CD4-positive, alpha-beta memory T cell (primary cell): ENCODE measurements at regions not wholly inside any gene's neighbourhood (a gene's known extent, or its start where the extent isn't known, plus 50 kb on each side); places are given as distances from the start of the nearest gene placed in this dataset.

Experiments
- CTCF ChIA-PET: fragments of 350-600 bp; sonication (Branson Sonifier 250); formaldehyde crosslinking; loops from one replicate; lab custom pipeline; 2021; ENCODE audit warnings: inconsistent platforms; ENCODE audit not compliant: partially characterized antibody; lab: Charles Lee
- POLR2A ChIA-PET: fragments of 350-600 bp; sonication (Branson Sonifier 250); formaldehyde crosslinking; loops from one replicate; lab custom pipeline; 2021; ENCODE audit not compliant: partially characterized antibody; lab: Charles Lee
- DNase-seq, 5 donors: peaks; one replicate each; pipeline versions ENCODE4 v3.0.0 to v3.0.0-alpha.2; 2020 to 2022; ENCODE audit warnings: mixed read lengths in 1 of 5
- H3K27ac ChIP-seq: one replicate; pipeline ENCODE4 v1.7.0; 2013; ENCODE audit warnings: low read depth, low read length
- H3K27me3 ChIP-seq: 2 replicates; pipeline ENCODE4 v1.7.0; 2013; ENCODE audit warnings: mild to moderate bottlenecking, low read length, moderate library complexity; ENCODE audit not compliant: insufficient read depth
- H3K36me3 ChIP-seq: 2 replicates; pipeline ENCODE4 v1.7.0; 2013; ENCODE audit warnings: mild to moderate bottlenecking, low read length, moderate library complexity; ENCODE audit not compliant: insufficient read depth
- H3K4me1 ChIP-seq: 2 replicates; pipeline ENCODE4 v1.7.0; 2013; ENCODE audit warnings: mild to moderate bottlenecking, low read length, moderate library complexity; ENCODE audit not compliant: insufficient read depth
- H3K4me3 ChIP-seq, 2 donors: one replicate each; pipeline ENCODE4 v1.7.0; 2013; ENCODE audit warnings: low read length in 2 of 2, mild to moderate bottlenecking in 1 of 2
- H3K9me3 ChIP-seq, 2 donors: one replicate each; pipeline ENCODE4 v1.7.0; 2013; ENCODE audit warnings: low read length in 2 of 2, control low read depth in 1 of 2; ENCODE audit not compliant: control insufficient read depth in 1 of 2
- H3K27ac Mint-ChIP-seq, 7 donors: one replicate each; pipeline ENCODE4 v1.8.0; 2020 to 2021; ENCODE audit warnings: mixed read lengths in 7 of 7, mild to moderate bottlenecking in 6 of 7, inconsistent platforms in 3 of 7, moderate library complexity in 3 of 7
- H3K27me3 Mint-ChIP-seq, 2 donors: one replicate each; pipeline ENCODE4 v1.8.0; 2020 to 2021; ENCODE audit warnings: mixed read lengths in 2 of 2
- H3K36me3 Mint-ChIP-seq, 2 donors: one replicate each; pipeline ENCODE4 v1.8.0; 2020 to 2021; ENCODE audit warnings: mixed read lengths in 2 of 2, inconsistent platforms in 1 of 2, mild to moderate bottlenecking in 1 of 2
- H3K4me1 Mint-ChIP-seq, 4 donors: one replicate each; pipeline ENCODE4 v1.8.0; 2020 to 2021; ENCODE audit warnings: mixed read lengths in 4 of 4, mild to moderate bottlenecking in 1 of 4
- H3K4me3 Mint-ChIP-seq, 8 donors: one replicate each; pipeline ENCODE4 v1.8.0; 2020 to 2021; ENCODE audit warnings: mixed read lengths in 8 of 8, mild to moderate bottlenecking in 7 of 8, moderate library complexity in 6 of 8, inconsistent platforms in 3 of 8
- H3K9me3 Mint-ChIP-seq, 8 donors: one replicate each; pipeline ENCODE4 v1.8.0; 2020 to 2021; ENCODE audit warnings: mixed read lengths in 8 of 8, mild to moderate bottlenecking in 5 of 8, inconsistent platforms in 3 of 8, moderate library complexity in 1 of 8
- intact Hi-C: fragments of 100-400 bp; cut with micrococcal nuclease; formaldehyde crosslinking; loops from one replicate; pipeline ENCODE4 v1.15.1; 2023

- H3K4me1 Mint-ChIP-seq, result no peaks in the 10 kb centered on the region
- H3K27ac Mint-ChIP-seq, result no peak overlapping the region
- Histone ChIP-seq H3K4me1 (no peaks in the 10 kb centered on the region), H3K4me3 (no peak overlapping the region), H3K27me3 (no peaks in the 10 kb centered on the region), H3K36me3 (no peaks in the 10 kb centered on the region), H3K9me3 (no peaks in the 10 kb centered on the region), H3K27ac (no peak overlapping the region)
- no peak for DNase-seq
- H3K9me3 Mint-ChIP-seq, result peaks cover 0 to 6% (median 0%) of the 10 kb centered on the region in 8 donors
- no peaks in the 10 kb centered on the region for H3K36me3 Mint-ChIP-seq
- POLR2A ChIA-PET, result no interaction called here
- peaks cover 0 to 3% of the 10 kb centered on the region in 2 donors for H3K27me3 Mint-ChIP-seq
- no peak overlapping the region for H3K4me3 Mint-ChIP-seq
- intact Hi-C loops, result no loop called here
- CTCF ChIA-PET, result no interaction called here
Measured at GRCh38 chr18:24841536-24841935, 381.1 kb downstream of the HRH4 start.

DNA sequence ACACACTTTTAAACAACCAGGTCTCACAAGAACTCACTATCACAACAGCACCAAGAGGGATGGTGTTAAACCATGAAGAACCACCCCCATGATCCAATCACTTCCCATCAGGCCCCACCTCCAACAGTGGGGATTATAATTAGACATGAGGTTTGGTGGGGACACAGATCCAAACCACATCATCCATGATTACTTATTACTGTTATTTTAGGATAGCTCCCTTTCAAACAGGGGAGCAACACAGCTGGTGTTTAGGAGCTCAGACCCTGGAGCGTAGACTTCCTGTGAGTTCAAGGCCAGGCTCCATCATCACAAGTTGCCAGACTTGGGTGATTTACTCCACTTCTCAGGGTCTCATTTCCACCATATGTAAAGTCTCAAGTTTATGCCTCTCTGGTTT is 382.7 kb downstream of the HRH4 start:
- Mint-ChIP-seq H3K4me3 (no peak overlapping the region), H3K4me1 (no peaks in the 10 kb centered on the region), H3K27ac (no peak overlapping the region), H3K36me3 (no peaks in the 10 kb centered on the region), H3K9me3 (peaks cover 0 to 6% (median 0%) of the 10 kb centered on the region in 8 donors), H3K27me3 (peaks cover 0 to 3% of the 10 kb centered on the region in 2 donors)
- Histone ChIP-seq H3K4me1 (no peaks in the 10 kb centered on the region), H3K9me3 (no peaks in the 10 kb centered on the region), H3K27me3 (no peaks in the 10 kb centered on the region), H3K4me3 (no peak overlapping the region), H3K36me3 (no peaks in the 10 kb centered on the region), H3K27ac (no peak overlapping the region)
- intact Hi-C loops, result no loop called here
- ChIA-PET POLR2A (no interaction called here), CTCF (no interaction called here)
- no peak for DNase-seq

GRCh38 chr18:24846138-24846537 is 385.7 kb downstream of the HRH4 start:
- Histone ChIP-seq H3K27ac (no peak overlapping the region), H3K4me1 (no peaks in the 10 kb centered on the region), H3K27me3 (no peaks in the 10 kb centered on the region), H3K36me3 (no peaks in the 10 kb centered on the region), H3K9me3 (no peaks in the 10 kb centered on the region), H3K4me3 (no peak overlapping the region)
- intact Hi-C loops, result no loop called here
- POLR2A ChIA-PET, result no interaction called here
- Mint-ChIP-seq H3K9me3 (peaks cover 0 to 3% (median under 1%) of the 10 kb centered on the region in 8 donors), H3K27ac (no peak overlapping the region), H3K36me3 (no peaks in the 10 kb centered on the region), H3K4me3 (no peak overlapping the region), H3K4me1 (no peaks in the 10 kb centered on the region), H3K27me3 (peaks cover 0 to 3% of the 10 kb centered on the region in 2 donors)
- CTCF ChIA-PET, result no interaction called here
- no peak for DNase-seq

DNA sequence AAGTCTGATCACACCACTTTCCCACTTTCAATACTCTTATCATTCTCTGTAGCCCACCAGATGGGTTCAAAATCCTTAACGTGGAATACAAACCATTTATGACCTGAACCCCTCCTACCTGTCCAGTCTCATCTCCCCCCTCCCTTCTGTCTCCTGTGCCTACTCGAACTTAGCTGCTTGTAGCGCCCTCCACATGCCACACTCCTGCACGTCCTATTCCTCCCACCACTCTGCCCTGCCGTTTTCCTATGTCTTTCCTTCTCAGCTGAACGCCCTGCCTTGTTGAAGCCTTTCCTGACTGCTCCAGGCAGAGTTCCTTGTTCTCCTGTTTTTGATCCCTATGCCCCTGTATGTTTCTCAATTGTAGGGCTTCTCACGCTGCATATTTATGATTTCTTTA is 390.1 kb downstream of the HRH4 start:
- no peaks in the 10 kb centered on the region for H3K4me1 ChIP-seq
- ChIA-PET CTCF (no interaction called here), POLR2A (no interaction called here)
- H3K27ac ChIP-seq, result no peak overlapping the region
- peaks cover 0 to 6% (median under 1%) of the 10 kb centered on the region in 8 donors for H3K9me3 Mint-ChIP-seq
- H3K27me3 ChIP-seq, result no peaks in the 10 kb centered on the region
- H3K27ac Mint-ChIP-seq, result no peak overlapping the region
- H3K36me3 ChIP-seq, result no peaks in the 10 kb centered on the region
- DNase-seq, result peak in 1 of 5 donors; percentile 36
- H3K36me3 Mint-ChIP-seq, result no peaks in the 10 kb centered on the region
- H3K4me3 ChIP-seq, result no peak overlapping the region
- intact Hi-C loops, result no loop called here
- no peak overlapping the region for H3K4me3 Mint-ChIP-seq
- peaks cover 0 to 3% of the 10 kb centered on the region in 2 donors for H3K27me3 Mint-ChIP-seq
- no peaks in the 10 kb centered on the region for H3K4me1 Mint-ChIP-seq
- H3K9me3 ChIP-seq, result no peaks in the 10 kb centered on the region

- Mint-ChIP-seq H3K27me3 (peaks cover 0 to 5% of the 10 kb centered on the region in 2 donors), H3K36me3 (no peaks in the 10 kb centered on the region), H3K4me3 (no peak overlapping the region), H3K27ac (no peak overlapping the region), H3K9me3 (peaks cover 0 to 5% (median under 1%) of the 10 kb centered on the region in 8 donors), H3K4me1 (no peaks in the 10 kb centered on the region)
- CTCF ChIA-PET, result no interaction called here
- no peak overlapping the region for H3K27ac ChIP-seq
- no peak for DNase-seq
- intact Hi-C loops, result no loop called here
- POLR2A ChIA-PET, result no interaction called here
- H3K4me3 ChIP-seq, result no peak overlapping the region
- H3K9me3 ChIP-seq, result no peaks in the 10 kb centered on the region
- no peaks in the 10 kb centered on the region for H3K4me1 ChIP-seq
- H3K27me3 ChIP-seq, result no peaks in the 10 kb centered on the region
- no peaks in the 10 kb centered on the region for H3K36me3 ChIP-seq
Measured at GRCh38 chr18:24853076-24853475, 392.6 kb downstream of the HRH4 start.

DNA sequence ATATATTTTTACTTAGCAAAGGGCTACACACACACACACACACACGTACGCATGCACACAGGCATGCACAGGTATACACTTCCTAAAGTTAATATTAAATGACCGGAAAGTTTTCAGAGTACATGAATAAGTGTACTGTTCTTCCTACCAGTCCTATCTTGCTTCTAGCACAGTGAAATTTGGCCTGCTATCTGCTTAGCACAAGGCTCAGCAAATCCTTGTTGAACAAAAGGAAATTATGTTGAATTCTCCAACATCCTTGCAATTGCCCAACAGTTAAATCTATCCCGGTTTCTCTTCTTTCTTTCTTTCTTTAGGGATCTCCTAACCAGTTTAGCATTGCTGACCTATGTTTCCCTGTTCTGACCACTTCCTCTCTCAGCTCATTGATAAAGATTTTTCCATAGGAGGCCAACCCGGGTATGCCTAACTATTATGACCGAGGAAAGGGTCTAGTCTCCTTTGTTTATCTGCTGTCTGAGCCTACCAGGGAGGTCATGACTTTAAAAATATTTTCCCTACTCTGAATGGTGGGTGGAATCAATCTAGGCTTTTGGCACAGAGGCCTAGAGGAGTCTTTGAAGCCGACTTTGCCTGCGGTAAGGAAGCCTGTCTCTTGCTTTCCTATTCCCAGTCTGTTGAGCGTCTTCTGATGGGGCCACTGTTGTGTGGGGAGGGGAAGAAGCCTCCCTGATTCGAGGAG is 400.7 kb downstream of the HRH4 start:
- Histone ChIP-seq H3K27me3 (no peaks in the 10 kb centered on the region), H3K36me3 (no peaks in the 10 kb centered on the region), H3K27ac (no peak overlapping the region), H3K4me3 (no peak overlapping the region), H3K9me3 (no peaks in the 10 kb centered on the region), H3K4me1 (no peaks in the 10 kb centered on the region)
- intact Hi-C loops, result no loop called here
- H3K4me3 Mint-ChIP-seq, result no peak overlapping the region
- H3K27ac Mint-ChIP-seq, result no peak overlapping the region
- ChIA-PET CTCF (no interaction called here), POLR2A (no interaction called here)
- no peaks in the 10 kb centered on the region for H3K4me1 Mint-ChIP-seq
- peaks cover 0 to 4% (median 0%) of the 10 kb centered on the region in 8 donors for H3K9me3 Mint-ChIP-seq
- no peaks in the 10 kb centered on the region for H3K36me3 Mint-ChIP-seq
- no peak for DNase-seq
- H3K27me3 Mint-ChIP-seq, result peaks cover 1 to 2% of the 10 kb centered on the region in 2 donors

DNA sequence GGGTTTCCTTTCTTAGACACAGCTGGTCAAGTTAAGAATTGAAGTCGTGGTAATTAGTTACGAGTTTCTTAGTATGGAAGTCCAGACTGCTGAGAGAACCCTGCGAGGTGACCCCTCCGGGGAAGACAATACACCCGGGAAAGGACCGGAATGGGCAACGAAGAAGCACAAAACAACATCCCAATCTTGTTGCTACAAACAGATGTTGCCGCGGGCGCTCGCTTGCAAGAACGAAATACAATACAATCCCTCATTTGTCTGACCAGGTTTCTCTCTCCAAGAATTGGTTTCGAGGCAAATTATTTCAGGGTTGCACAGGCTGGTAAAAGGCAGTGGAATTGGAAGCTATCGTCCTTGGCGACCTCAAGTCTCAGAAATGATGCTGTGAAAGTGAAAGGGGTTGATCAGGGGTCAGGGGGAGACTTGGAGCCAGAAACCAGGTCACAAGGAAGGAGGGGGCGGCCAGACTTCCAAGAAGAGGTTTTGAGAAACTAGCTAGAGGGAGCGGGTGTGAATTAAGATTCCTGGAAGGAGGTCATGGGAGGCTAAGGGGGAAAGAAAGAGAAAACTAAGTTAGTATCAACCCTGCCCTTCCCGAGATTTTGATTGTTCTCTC is 401.9 kb downstream of the HRH4 start:
- no peak for DNase-seq
- H3K4me1 ChIP-seq, result no peaks in the 10 kb centered on the region
- peaks cover 0 to 2% (median 0%) of the 10 kb centered on the region in 8 donors for H3K9me3 Mint-ChIP-seq
- no peaks in the 10 kb centered on the region for H3K9me3 ChIP-seq
- H3K4me3 ChIP-seq, result no peak overlapping the region
- H3K4me1 Mint-ChIP-seq, result no peaks in the 10 kb centered on the region
- H3K4me3 Mint-ChIP-seq, result no peak overlapping the region
- no peaks in the 10 kb centered on the region for H3K27me3 ChIP-seq
- no peak overlapping the region for H3K27ac Mint-ChIP-seq
- H3K27ac ChIP-seq, result no peak overlapping the region
- intact Hi-C loops, result no loop called here
- peaks cover 0 to 1% of the 10 kb centered on the region in 2 donors for H3K27me3 Mint-ChIP-seq
- H3K36me3 Mint-ChIP-seq, result no peaks in the 10 kb centered on the region
- CTCF ChIA-PET, result no interaction called here
- no peaks in the 10 kb centered on the region for H3K36me3 ChIP-seq
- POLR2A ChIA-PET, result no interaction called here
